ENCODE measurements at regions not wholly inside any gene's neighbourhood (a gene's known extent, or its start where the extent isn't known, plus 50 kb on each side); places are given as distances from the start of the nearest gene placed in this dataset.

- DNase-seq (ENCODE audit: low read depth) = no peak
These were observed 50.4 kb downstream of the RUSC2 start for GRCh38 chr9:35540315-35540714.

- no peak for DNase-seq (ENCODE audit: low read depth)
These were observed 56.9 kb downstream of the RUSC2 start for GRCh38 chr9:35546853-35547252.

GRCh38 chr9:35547889-35548418, 57.1 kb upstream of the TESK1 start:
- no peak for DNase-seq (ENCODE audit: low read depth)

- peak; percentile 57 for DNase-seq (ENCODE audit: low read depth)
These were observed 56.5 kb upstream of the TESK1 start for GRCh38 chr9:35548571-35548970.

- DNase-seq (ENCODE audit: low read depth) = no peak
These were observed 55.6 kb upstream of the TESK1 start for GRCh38 chr9:35549441-35549840.

- DNase-seq (ENCODE audit: low read depth) = peak; percentile 50
These were observed 52.7 kb upstream of the TESK1 start for GRCh38 chr9:35552376-35552775.

- DNase-seq (ENCODE audit: low read depth) = peak; percentile 75
These were observed 52.2 kb upstream of the TESK1 start for GRCh38 chr9:35552837-35553236.

GRCh38 chr9:35553670-35554543, 51.2 kb upstream of the TESK1 start:
- DNase-seq (ENCODE audit: low read depth) = peak; percentile 87

- DNase-seq (ENCODE audit: low read depth) = no peak
These were observed 49.8 kb upstream of the TESK1 start for GRCh38 chr9:35555246-35555701.
